HG03280 (cell line): ENCODE measurements at regions not wholly inside any gene's neighbourhood (a gene's known extent, or its start where the extent isn't known, plus 50 kb on each side); places are given as distances from the start of the nearest gene placed in this dataset.

ENCODE experiments used
- ATAC-seq: cut with Tn5 transposase; IDR thresholded peaks from one replicate; pipeline ENCODE4 v1.9.1; 2021; ENCODE audit warnings: mild to moderate bottlenecking, moderate library complexity; ENCODE audit not compliant: unreplicated experiment

- no peak for ATAC-seq
Measured at GRCh38 chr6:134472661-134473060, 154.7 kb upstream of the SGK1 start.

DNA sequence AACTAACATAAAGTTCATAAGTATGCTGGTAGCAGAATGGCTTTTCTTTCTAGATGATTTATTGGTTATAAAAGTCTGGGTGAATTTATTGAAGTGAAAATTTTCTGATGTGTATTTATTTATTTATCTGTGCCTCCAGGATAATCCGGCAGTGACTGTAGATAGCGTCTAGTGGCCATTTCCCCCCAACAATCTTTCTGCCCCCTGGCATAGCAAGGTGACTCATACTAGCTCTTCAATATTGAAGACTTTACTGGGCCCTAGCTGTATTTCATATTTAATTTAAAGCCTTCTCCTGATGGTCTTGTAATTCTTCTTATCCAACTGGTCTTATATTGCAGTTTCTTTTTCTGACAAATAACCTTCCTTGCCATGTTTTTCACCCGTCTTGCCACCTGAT lies 154.1 kb upstream of the SGK1 start:
- ATAC-seq = no peak

DNA sequence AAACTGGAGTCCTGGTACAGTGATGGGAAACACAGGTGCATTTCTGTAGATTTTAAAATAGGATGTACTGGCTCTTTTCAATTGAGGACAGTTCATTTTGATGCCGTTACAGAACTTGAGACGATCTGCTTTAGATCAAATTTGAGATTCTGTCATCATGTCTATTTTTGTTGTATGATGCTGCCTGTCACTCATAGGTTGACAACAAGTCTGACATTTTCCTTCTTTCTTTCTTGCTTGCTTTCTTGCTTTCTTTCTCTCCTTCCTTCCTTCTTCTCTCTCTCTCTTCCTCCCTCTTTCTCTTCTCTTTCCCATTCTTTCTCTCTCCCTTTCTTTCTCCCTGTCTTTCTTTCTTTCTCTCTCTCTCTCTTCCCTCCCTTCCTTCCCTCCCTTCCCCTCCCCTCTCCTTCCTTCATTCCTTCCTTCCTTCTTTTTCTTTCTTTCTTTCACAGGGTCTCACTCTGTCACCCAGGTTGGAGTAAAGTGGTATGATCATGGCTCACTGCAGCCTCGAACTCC lies 152.6 kb upstream of the SGK1 start:
- no peak for ATAC-seq

DNA sequence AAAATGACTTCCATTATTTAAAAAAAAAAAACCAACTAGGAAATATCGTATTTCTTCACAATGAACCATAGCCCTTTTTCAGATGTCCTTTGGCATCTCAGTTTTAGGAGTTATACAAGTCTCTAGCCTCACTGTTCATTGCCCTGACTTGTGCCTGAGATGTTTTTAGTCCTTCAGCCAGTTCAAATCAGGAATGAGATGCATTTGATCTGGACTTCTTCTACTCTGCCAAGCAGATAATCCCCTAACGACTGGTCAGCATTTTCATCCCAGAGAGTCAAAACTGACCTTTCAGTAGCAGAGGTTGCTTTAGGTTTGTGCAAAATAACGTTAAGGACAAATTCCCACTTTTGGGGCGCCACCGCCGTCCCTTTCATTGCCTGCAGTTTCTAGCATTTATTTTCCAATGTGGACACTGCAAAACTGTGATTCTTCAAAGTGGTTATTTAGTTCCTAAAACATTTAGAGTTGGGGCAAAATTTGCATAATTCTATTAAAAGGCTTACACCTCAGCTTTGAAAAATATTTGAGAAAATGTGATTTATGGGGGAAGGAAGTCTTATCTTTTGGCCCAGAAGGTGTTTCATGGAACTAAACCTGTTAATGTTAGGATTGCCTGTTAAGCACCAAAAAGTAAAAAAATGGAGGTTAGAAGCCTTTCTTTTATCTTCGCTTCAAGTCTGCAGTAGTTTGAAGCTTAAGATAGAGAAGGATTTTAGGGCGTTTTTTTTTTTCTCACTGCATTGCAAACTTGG lies 152.0 kb upstream of the SGK1 start:
- no peak for ATAC-seq

DNA sequence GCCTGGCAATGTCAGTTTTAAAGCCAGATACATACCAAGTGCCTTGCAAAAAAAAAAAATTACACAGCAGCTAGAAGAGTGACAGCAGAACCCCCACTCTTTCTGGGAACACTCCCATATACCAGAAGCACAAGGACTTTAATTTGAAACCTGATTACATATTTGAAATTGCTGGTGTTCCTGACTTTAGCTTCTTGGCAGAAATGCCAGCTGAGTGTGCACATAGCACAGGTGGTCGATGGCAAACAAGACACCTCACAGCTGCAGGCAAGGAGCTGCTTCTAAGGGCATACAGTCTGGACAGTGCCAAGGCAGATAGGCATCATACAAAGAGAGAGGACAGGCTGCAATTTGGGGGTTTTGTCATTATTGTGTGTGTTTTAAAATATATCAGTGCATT lies 150.7 kb upstream of the SGK1 start:
- ATAC-seq = no peak

GRCh38 chr6:134467620-134468019 lies 149.7 kb upstream of the SGK1 start:
- no peak for ATAC-seq

DNA sequence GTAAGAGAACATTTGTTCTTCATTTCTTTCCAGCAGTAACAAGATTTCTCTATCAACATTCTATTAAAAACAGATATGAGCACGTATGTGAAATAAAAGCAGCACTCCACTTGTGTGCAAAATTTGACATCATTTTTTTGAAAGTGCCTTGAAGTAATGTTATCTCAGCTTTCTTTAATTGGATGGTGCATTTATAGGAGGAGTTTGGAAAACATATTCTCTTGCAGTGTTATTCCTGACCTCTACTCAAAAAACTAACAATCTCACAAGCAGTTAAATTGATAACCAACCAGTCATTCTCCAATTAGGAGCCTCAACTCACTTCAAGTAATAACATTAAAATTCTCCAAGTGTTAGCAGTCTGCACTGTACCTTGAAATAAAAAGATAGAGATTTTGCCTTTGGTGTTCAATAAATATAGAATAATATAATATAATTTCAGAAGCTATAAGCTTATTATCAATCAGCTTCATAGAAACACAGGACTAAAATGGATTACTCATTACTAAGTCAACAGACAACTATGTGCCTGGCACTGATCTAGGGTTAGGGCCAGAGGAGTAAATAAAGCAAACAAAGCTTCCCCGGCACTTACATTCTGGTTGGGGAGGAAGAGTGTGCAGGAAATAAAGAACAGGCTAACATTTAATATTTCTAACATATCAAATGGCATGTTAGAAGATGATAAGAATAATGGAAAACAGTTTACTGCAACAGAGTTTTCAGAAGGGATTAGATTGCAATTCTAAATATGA lies 149.0 kb upstream of the SGK1 start:
- ATAC-seq = no peak

DNA sequence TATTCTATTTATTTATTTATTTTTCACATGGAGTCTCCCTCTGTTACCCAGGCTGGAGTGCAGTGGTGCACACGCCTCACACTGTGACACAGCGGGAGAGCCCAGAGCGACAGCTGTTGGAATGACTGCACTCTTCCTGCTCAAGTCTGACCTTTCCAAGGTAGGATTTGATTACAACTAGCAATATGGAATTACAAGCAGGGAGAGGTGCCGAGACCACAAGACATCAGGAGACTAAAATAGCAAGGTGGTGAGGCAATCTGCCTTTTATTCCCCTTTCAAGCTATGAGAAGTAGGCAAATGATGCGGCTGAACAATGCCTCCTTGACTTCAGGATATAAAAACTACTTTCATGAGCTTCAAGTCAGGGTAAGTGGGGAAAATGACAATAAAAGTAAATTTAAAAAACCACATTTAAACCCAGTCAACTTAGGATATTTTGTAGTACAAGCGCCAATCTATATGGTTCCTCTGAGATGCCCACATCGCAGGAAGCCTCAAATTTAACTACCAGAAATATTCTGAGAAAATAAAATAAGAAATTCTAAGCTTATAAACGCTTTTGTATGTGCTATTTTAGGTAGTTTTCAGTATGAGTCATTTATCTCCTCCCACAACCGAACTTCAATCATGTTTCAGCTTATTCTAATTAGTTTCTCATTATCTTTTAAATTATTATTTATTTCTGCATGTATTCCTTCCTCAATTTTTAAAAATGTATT lies 146.9 kb upstream of the SGK1 start:
- ATAC-seq = no peak

DNA sequence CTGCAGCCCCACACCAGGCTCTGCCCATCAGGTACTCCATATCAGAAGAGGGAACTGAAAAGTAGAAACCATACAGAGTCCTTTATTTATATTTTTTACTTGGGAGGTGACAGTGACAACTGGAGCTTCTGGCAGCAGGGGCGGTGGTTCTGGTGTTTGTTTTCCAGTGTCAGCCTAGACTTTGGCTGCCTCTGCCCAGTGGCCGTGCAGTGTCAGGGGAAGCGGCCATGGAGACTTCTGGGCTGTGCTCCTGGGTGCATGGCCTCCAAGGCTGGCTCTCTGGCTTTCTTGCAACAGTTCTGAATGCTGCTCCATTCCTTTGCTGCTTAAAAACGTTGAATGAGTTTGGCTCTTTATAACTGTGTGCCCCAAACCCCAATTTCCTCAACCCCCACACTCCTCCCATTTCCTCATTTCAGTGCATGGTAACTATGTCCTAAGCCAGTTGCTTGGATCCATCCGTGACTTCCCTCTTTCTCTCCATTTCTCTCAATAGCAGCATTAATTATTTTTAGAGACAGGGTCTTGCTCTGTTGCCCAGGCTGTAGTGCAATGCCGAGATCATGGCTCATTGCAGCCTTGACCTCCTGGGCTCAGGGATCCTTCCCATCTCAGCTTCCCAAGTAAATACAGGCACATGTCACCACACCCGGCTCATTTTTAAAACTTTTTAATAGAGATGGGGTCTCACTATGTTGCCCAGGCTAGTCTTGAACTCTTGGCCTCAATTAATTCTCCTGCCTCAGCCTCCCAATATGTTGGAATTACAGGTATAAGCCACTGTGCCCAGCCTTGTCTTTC lies 141.1 kb upstream of the SGK1 start:
- no peak for ATAC-seq

- no peak for ATAC-seq
Measured at GRCh38 chr6:134457941-134458340, 140.0 kb upstream of the SGK1 start.

DNA sequence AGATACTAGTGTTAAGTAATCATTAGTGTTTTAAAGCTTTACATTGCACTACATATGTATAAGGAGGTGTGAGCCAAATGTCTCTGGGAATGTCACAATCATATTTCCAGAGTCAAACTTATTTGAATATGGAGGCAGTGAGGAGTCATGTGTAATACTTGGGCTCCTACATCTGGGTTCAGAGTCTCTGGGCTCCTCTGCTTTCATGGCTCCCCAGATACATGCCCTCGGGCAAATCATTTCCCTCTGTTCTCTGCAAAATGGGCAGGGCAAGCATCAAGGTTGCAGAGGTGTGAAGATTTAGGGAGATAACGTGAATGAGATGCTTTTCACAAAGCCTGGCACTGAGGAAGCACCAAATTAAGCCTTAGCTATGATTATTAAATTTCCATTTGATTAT lies 138.3 kb upstream of the SGK1 start:
- no peak for ATAC-seq

DNA sequence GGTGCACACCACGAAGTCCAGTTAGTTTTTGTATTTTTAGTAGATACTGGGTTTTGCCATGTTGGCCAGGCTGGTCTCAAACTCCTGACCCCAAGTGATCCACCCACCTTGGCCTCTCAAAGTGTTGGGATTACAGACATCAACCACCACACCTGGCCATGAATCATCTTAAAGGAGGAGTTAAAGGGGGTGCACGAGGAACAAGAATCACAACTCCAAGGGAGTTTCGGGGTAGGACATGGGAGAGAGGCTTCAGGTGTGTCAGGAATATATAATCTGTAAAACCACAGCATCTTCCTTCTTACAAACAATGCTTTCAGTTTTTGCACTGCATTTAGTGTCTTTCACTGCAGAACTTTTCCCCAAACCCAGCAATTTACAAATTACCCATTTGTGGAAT lies 137.4 kb upstream of the SGK1 start:
- ATAC-seq = no peak

GRCh38 chr6:134454794-134455193 lies 136.9 kb upstream of the SGK1 start:
- no peak for ATAC-seq

GRCh38 chr6:134453792-134454510 lies 136.0 kb upstream of the SGK1 start:
- no peak for ATAC-seq

GRCh38 chr6:134452906-134453305 lies 135.0 kb upstream of the SGK1 start:
- no peak for ATAC-seq

- no peak for ATAC-seq
Measured at GRCh38 chr6:134451529-134451928, 133.6 kb upstream of the SGK1 start.

DNA sequence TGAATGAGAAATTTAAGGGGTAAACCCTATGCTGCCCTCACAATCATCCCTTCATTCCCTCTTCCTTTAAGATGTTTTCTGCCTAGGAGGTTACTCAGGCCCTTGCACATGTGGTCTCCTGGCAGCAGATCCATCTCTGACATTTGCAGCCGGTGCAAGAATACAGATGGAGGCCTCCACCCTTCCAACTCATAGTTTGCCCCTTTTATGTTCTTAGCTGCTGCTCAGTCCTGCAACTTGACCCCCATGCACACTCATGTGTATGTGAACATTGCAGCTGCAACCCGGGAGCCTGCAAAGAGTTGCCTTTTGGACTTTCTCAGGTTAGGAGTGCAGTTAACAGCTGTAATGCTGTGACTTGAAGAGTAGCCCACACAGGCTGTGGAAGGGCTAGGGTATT lies 131.9 kb upstream of the SGK1 start:
- no peak for ATAC-seq

DNA sequence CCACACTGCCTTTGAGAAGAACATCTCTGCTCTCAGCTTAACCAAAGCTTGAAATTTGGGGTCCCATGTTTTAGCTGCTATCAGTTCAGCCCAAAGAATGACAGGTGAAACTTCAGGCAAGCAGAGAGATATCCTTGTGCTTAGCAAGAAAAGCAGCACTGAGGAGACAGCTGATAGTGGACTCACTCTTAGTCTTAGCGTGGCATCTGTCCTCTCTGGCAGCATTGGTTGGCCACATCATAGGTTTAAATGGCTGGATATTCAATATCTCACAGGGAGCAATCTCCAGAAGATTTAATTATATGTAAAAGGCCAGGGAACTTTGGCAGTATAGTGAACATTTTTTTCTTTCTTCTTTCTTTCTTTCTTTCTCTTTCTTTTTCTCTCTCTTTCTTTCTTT lies 131.1 kb upstream of the SGK1 start:
- ATAC-seq = no peak

DNA sequence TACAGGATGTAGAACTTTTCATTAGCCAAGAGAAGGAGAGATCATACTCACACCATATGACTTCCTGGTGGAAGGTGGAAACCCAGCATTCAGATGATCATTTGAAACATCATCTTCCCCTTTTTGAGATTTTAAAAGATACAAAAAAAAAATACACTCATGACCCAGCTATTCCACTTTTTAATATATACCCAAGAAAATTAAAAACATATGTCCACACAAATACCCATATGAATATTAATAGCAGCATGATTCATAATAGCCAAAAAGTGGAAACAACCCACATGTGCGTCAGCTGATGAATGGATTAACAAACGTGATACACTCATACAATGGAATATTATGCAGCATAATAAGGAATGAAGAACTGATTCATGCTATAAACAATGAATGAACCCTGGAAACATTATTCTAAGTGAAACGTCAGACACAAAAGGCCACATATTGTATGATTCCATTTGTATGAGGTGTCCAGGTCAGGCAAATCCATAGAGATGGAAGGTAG lies 130.0 kb upstream of the SGK1 start:
- no peak for ATAC-seq

- no peak for ATAC-seq
Measured at GRCh38 chr6:134447423-134447822, 129.5 kb upstream of the SGK1 start.
